ENCODE measurements at regions not wholly inside any gene's neighbourhood (a gene's known extent, or its start where the extent isn't known, plus 50 kb on each side); places are given as distances from the start of the nearest gene placed in this dataset.

GRCh38 chr1:106458866-106459265 is 597.6 kb upstream of the PRMT6 start:
- TF ChIP-seq CTCF (IDR thresholded peaks at IDR 0.05; ENCODE audit: low read depth), result no peak

- TF ChIP-seq CTCF (IDR thresholded peaks at IDR 0.05; ENCODE audit: low read depth), result no peak
Observed at GRCh38 chr1:106459418-106459817, 597.1 kb upstream of the PRMT6 start.

- no peak for TF ChIP-seq CTCF (IDR thresholded peaks at IDR 0.05; ENCODE audit: low read depth)
Observed at GRCh38 chr1:106465666-106466065, 590.8 kb upstream of the PRMT6 start.

- TF ChIP-seq CTCF (IDR thresholded peaks at IDR 0.05; ENCODE audit: low read depth), result no peak
Observed at GRCh38 chr1:106480629-106481028, 575.8 kb upstream of the PRMT6 start.

- no peak for TF ChIP-seq CTCF (IDR thresholded peaks at IDR 0.05; ENCODE audit: low read depth)
Observed at GRCh38 chr1:106492880-106493279, 563.6 kb upstream of the PRMT6 start.

- no peak for TF ChIP-seq CTCF (IDR thresholded peaks at IDR 0.05; ENCODE audit: low read depth)
Observed at GRCh38 chr1:106494646-106495045, 561.8 kb upstream of the PRMT6 start.

- TF ChIP-seq CTCF (IDR thresholded peaks at IDR 0.05; ENCODE audit: low read depth), result no peak
Observed at GRCh38 chr1:106498238-106498637, 558.2 kb upstream of the PRMT6 start.
